C4-2B (cell line): ENCODE measurements at regions not wholly inside any gene's neighbourhood (a gene's known extent, or its start where the extent isn't known, plus 50 kb on each side); places are given as distances from the start of the nearest gene placed in this dataset.

Experiments
- H3K27ac ChIP-seq: fragments of 450-650 bp; 2 replicates; pipeline ENCODE4 v1.5.1; 2017
- ZFX ChIP-seq: fragments of 450-650 bp; IDR thresholded peaks from 2 replicates; pipeline ENCODE4 v1.6.1; 2017
- TF ChIP-seq, protein P1 (sequence below): fragments of 450-650 bp; conservative IDR thresholded peaks from 2 replicates; pipeline ENCODE4 v1.5.1; 2017; ENCODE audit warnings: mild to moderate bottlenecking

GRCh38 chr22:49381595-49382450, 445.9 kb downstream of the BRD1 start:
- TF ChIP-seq, protein P1, sequence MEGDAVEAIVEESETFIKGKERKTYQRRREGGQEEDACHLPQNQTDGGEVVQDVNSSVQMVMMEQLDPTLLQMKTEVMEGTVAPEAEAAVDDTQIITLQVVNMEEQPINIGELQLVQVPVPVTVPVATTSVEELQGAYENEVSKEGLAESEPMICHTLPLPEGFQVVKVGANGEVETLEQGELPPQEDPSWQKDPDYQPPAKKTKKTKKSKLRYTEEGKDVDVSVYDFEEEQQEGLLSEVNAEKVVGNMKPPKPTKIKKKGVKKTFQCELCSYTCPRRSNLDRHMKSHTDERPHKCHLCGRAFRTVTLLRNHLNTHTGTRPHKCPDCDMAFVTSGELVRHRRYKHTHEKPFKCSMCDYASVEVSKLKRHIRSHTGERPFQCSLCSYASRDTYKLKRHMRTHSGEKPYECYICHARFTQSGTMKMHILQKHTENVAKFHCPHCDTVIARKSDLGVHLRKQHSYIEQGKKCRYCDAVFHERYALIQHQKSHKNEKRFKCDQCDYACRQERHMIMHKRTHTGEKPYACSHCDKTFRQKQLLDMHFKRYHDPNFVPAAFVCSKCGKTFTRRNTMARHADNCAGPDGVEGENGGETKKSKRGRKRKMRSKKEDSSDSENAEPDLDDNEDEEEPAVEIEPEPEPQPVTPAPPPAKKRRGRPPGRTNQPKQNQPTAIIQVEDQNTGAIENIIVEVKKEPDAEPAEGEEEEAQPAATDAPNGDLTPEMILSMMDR: no peak
- TF ChIP-seq ZFX: no peak
- H3K27ac ChIP-seq: no peak overlapping the region

DNA sequence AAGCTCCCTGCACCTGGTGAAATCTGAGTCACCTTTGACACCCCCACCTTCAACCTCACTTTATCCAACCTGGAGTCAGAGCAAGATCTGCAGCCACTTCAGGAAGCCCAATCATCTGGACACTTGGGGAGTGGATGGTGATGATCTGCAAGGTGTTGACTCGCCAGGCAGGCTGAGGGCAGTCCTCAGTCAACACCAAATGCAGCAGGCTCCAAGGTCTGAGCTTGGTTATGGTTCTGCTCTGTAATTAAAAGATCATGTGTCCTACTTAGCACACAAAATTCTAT, 446.9 kb downstream of the BRD1 start:
- H3K27ac ChIP-seq: no peak overlapping the region
- TF ChIP-seq ZFX: no peak
- TF ChIP-seq, protein P1: no peak

DNA sequence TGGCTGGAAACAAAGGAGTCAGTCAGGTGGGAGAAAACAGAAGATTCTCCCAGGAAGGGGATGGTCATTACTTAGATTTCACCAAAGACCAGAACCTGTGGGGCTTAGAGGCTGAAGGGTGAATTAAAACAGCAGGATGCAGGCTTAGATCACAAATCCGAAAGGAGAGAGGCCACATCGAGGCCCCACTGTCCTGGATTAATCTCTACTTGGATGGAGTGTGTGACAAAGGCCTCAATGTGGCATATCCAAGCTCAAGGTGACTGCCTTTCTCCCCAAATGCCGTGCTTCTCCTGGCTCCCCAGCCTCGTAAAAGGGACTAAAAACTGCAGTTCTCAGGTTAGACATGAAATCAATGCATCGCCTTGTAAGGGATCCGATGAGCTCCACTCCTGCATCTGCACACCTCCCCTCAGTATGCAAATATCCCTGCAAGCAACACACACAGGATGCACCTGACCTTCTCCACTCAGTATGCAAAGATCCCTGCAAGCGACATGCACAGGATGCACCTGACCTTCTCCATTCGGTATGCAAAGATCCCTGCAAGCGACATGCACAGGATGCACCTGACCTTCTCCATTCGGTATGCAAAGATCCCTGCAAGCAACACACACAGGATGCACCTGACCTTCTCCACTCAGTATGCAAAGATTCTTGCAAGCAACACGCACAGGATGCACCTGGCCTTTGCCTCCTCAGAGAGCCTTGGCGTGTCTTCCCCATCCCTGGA, 447.4 kb downstream of the BRD1 start:
- H3K27ac ChIP-seq: no peak overlapping the region

GRCh38 chr22:49377306-49377705, 450.4 kb downstream of the BRD1 start:
- no peak for TF ChIP-seq ZFX
- TF ChIP-seq, protein P1: no peak
- H3K27ac ChIP-seq: no peak overlapping the region

More for the DNA sequence above, 447.4 kb downstream of the BRD1 start:
- TF ChIP-seq, protein P1: no peak
- no peak for TF ChIP-seq ZFX

DNA sequence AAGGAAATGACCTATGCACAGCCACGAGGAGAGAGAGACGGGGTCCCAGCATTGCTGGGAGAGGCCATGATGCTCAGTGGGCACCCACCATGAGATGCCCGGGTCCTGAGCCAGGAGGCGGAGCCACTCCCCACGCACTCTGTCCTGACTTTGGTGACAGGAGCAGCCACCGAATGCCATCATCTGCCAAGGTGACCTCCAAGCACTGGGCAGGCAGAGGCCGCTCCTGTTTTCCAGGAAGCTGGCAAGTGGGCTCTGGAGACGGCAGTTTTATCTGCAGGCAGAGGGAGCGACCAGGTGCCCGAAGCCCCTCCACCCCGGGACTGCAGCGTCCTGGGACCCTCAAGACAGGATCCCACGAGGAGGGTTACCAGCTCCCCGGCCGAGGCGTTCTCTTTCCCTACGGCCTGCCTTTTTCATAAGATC, 453.9 kb downstream of the BRD1 start:
- TF ChIP-seq ZFX: no peak
- TF ChIP-seq, protein P1: no peak
- no peak overlapping the region for H3K27ac ChIP-seq

DNA sequence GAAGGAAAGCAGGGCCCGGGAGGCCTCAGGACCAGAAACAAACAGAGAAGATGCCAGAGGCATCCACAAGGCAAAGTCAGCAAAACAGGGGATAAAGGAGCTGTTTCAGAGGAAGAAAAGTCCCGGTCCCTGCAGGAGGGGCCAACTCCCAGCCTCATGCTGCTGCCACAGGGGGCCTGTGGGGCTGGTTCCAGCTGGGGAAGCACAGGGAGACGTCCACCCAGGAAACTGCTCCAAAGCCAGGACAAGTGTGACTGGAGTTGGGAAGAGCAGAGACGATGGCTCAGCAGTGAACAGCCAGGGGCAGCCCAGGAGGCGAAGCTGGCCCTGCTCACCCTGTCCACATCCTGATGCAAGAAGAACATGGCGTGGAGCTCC, 454.4 kb downstream of the BRD1 start:
- TF ChIP-seq ZFX: no peak

GRCh38 chr22:49372530-49373288, 455.0 kb downstream of the BRD1 start:
- TF ChIP-seq, protein P1: no peak
- TF ChIP-seq ZFX: no peak

More for the DNA sequence above, 454.4 kb downstream of the BRD1 start:
- no peak overlapping the region for H3K27ac ChIP-seq

More at GRCh38 chr22:49372530-49373288, 455.0 kb downstream of the BRD1 start:
- no peak overlapping the region for H3K27ac ChIP-seq
